Fibroblast of villous mesenchyme (primary cell): ENCODE measurements at regions not wholly inside any gene's neighbourhood (a gene's known extent, or its start where the extent isn't known, plus 50 kb on each side); places are given as distances from the start of the nearest gene placed in this dataset.

ENCODE experiments used
- DNase-seq: peaks from one replicate; pipeline ENCODE4 v3.0.0-alpha.2; 2010; ENCODE audit warnings: low read depth
- H3K4me3 ChIP-seq: 2 replicates; pipeline ENCODE4 v1.5.1; 2011; ENCODE audit warnings: low read depth, mild to moderate bottlenecking, low read length
- TF ChIP-seq, protein P1 (sequence below): IDR thresholded peaks from 2 replicates; pipeline ENCODE4 v1.5.1; 2012; ENCODE audit warnings: low read depth, mild to moderate bottlenecking, low read length; ENCODE audit not compliant: insufficient read depth

- no peak for DNase-seq
- H3K4me3 ChIP-seq: no peak overlapping the region
- TF ChIP-seq, protein P1, sequence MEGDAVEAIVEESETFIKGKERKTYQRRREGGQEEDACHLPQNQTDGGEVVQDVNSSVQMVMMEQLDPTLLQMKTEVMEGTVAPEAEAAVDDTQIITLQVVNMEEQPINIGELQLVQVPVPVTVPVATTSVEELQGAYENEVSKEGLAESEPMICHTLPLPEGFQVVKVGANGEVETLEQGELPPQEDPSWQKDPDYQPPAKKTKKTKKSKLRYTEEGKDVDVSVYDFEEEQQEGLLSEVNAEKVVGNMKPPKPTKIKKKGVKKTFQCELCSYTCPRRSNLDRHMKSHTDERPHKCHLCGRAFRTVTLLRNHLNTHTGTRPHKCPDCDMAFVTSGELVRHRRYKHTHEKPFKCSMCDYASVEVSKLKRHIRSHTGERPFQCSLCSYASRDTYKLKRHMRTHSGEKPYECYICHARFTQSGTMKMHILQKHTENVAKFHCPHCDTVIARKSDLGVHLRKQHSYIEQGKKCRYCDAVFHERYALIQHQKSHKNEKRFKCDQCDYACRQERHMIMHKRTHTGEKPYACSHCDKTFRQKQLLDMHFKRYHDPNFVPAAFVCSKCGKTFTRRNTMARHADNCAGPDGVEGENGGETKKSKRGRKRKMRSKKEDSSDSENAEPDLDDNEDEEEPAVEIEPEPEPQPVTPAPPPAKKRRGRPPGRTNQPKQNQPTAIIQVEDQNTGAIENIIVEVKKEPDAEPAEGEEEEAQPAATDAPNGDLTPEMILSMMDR: no peak
Observed at GRCh38 chr5:123718238-123718637, 206.3 kb downstream of the CSNK1G3 start.

- TF ChIP-seq, protein P1: no peak
- DNase-seq: peak; percentile 80
- H3K4me3 ChIP-seq: no peak overlapping the region
Observed at GRCh38 chr5:123717139-123717538, 205.2 kb downstream of the CSNK1G3 start.

- DNase-seq: no peak
- TF ChIP-seq, protein P1: no peak
- H3K4me3 ChIP-seq: no peak overlapping the region
Observed at GRCh38 chr5:123710031-123710430, 198.1 kb downstream of the CSNK1G3 start.

DNA sequence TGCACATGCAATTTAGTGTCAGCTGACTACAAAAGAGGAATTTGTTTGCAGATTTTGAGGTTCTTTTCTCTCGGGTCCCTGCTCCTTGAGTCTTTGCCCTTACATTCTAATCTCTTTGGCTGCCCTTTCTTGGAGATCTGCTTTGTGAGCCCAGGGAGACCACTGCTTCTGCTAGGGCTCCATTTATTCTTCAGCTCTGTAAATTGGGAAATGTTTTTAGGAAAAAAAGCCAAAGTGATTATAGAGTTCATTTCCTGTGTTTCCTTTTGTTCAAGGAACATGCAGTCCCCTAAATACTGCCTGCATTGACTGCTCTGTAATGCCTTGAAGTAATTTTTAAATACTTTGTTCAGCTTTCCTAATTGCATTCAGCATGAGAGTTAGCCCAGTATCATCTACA lies 197.4 kb downstream of the CSNK1G3 start:
- DNase-seq: no peak
- TF ChIP-seq, protein P1: no peak
- H3K4me3 ChIP-seq: no peak overlapping the region

DNA sequence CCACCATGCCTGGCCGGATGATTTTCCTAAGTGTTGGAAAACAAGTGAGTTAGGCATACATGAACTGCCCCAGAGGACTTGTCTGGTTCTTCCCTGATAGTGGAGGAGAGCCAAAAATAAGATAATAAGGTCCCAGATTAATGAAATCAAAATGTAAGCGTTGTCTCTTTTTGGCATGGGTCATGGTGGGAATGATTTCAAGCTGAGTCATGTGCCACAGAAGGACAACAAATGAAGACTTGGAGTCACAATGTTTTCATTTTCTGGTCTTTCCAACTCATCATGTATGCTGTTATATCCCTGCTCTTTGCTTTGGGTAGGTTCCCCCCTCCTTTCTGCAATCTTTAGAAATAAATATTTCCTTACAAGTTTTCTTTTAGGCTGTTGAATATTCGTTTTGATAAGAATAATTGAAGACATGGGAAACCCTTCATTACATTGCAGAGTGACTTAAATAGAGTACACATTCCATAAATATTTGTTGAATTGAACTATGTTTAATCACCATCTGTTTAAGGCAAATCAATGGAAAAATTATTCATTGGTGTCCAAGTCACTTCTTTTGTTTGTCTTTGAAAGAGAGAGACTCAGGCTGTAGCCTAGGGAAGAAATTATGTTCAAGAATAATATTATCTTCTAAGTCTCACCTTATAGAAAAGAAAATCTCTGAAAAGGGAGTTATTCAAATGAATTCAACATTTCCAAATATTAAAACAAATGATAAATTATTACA lies 196.3 kb downstream of the CSNK1G3 start:
- H3K4me3 ChIP-seq: no peak overlapping the region
- TF ChIP-seq, protein P1: no peak
- DNase-seq: peak; percentile 67

GRCh38 chr5:123706531-123706930 lies 194.6 kb downstream of the CSNK1G3 start:
- no peak for DNase-seq
- TF ChIP-seq, protein P1: no peak
- no peak overlapping the region for H3K4me3 ChIP-seq

- DNase-seq: peak; percentile 70
- H3K4me3 ChIP-seq: no peak overlapping the region
- TF ChIP-seq, protein P1: no peak
Observed at GRCh38 chr5:123705741-123706140, 193.8 kb downstream of the CSNK1G3 start.
